ENCODE measurements at regions not wholly inside any gene's neighbourhood (a gene's known extent, or its start where the extent isn't known, plus 50 kb on each side); places are given as distances from the start of the nearest gene placed in this dataset.

- no peak for ATAC-seq
- H3K4me1 ChIP-seq: no peaks in the 10 kb centered on the region
Measured at GRCh38 chr12:73486256-73486655, 1051.4 kb upstream of the ATXN7L3B start.

DNA sequence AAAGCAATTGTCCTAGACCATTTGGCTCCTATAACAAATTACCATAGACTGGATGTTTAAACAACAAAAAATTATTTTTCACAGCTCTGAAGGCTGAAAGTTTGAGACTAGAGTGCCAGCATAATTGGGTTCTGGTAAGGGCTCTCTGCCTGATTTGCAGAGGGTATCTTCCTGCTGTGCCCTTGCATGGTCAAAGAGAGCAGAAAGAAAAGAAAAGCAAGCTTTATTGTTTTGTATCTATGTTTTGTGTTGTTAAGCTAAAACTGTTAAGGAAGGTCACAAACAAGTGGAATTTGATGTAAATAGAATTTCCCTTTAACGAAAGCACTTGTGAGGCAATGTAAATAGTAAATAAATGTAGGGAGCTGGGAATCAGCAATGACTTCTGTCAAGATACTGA, 1031.0 kb upstream of the ATXN7L3B start:
- CTCF ChIA-PET: no interaction called here
- no peak for DNase-seq (ENCODE audit: low read depth in 1 of 2, low spot score in 1 of 2)
- Histone ChIP-seq H3K27ac (no peak overlapping the region), H3K4me2 (no peak overlapping the region), H3K4me1 (no peaks in the 10 kb centered on the region), H3K9me3 (no peaks in the 10 kb centered on the region), H3K4me3 (no peak overlapping the region)
- POLR2A ChIA-PET: no interaction called here
- FAIRE-seq: no peak
- WGBS (ENCODE audit: missing lambda C conversion rate): 14% methylated on average over 1 of the region's 1 CpG
- TF ChIP-seq TP53 (CRISPR knock-in tag; IDR thresholded peaks at IDR 0.05): no peak
- TF ChIP-seq, protein P1, sequence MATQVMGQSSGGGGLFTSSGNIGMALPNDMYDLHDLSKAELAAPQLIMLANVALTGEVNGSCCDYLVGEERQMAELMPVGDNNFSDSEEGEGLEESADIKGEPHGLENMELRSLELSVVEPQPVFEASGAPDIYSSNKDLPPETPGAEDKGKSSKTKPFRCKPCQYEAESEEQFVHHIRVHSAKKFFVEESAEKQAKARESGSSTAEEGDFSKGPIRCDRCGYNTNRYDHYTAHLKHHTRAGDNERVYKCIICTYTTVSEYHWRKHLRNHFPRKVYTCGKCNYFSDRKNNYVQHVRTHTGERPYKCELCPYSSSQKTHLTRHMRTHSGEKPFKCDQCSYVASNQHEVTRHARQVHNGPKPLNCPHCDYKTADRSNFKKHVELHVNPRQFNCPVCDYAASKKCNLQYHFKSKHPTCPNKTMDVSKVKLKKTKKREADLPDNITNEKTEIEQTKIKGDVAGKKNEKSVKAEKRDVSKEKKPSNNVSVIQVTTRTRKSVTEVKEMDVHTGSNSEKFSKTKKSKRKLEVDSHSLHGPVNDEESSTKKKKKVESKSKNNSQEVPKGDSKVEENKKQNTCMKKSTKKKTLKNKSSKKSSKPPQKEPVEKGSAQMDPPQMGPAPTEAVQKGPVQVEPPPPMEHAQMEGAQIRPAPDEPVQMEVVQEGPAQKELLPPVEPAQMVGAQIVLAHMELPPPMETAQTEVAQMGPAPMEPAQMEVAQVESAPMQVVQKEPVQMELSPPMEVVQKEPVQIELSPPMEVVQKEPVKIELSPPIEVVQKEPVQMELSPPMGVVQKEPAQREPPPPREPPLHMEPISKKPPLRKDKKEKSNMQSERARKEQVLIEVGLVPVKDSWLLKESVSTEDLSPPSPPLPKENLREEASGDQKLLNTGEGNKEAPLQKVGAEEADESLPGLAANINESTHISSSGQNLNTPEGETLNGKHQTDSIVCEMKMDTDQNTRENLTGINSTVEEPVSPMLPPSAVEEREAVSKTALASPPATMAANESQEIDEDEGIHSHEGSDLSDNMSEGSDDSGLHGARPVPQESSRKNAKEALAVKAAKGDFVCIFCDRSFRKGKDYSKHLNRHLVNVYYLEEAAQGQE (IDR thresholded peaks at IDR 0.05): no peak
- TF ChIP-seq POLR2AphosphoS2 (conservative IDR thresholded peaks at IDR 0.05; ENCODE audit: low read length): no peak
- TF ChIP-seq, protein P2, sequence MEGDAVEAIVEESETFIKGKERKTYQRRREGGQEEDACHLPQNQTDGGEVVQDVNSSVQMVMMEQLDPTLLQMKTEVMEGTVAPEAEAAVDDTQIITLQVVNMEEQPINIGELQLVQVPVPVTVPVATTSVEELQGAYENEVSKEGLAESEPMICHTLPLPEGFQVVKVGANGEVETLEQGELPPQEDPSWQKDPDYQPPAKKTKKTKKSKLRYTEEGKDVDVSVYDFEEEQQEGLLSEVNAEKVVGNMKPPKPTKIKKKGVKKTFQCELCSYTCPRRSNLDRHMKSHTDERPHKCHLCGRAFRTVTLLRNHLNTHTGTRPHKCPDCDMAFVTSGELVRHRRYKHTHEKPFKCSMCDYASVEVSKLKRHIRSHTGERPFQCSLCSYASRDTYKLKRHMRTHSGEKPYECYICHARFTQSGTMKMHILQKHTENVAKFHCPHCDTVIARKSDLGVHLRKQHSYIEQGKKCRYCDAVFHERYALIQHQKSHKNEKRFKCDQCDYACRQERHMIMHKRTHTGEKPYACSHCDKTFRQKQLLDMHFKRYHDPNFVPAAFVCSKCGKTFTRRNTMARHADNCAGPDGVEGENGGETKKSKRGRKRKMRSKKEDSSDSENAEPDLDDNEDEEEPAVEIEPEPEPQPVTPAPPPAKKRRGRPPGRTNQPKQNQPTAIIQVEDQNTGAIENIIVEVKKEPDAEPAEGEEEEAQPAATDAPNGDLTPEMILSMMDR (IDR thresholded peaks at IDR 0.05): no peak
- TF ChIP-seq NR3C1 (IDR thresholded peaks at IDR 0.05): no peak
- TF ChIP-seq KDM1A (IDR thresholded peaks at IDR 0.05; ENCODE audit: low read depth): no peak
- TF ChIP-seq E2F6 (IDR thresholded peaks at IDR 0.05; ENCODE audit: borderline replicate concordance, low read depth): no peak
- TF ChIP-seq RNF2 (IDR thresholded peaks at IDR 0.05; ENCODE audit: borderline replicate concordance, low read depth): no peak
- TF ChIP-seq HOXA7 (CRISPR knock-in tag; IDR thresholded peaks at IDR 0.05): no peak
- no peak for TF ChIP-seq CBX2 (IDR thresholded peaks at IDR 0.05; ENCODE audit: borderline replicate concordance, low read depth)
- no peak for TF ChIP-seq EHMT2 (IDR thresholded peaks at IDR 0.05; ENCODE audit: low read depth)
- TF ChIP-seq GATA3 (IDR thresholded peaks at IDR 0.05; ENCODE audit: borderline replicate concordance): no peak
- TF ChIP-seq, protein P3, sequence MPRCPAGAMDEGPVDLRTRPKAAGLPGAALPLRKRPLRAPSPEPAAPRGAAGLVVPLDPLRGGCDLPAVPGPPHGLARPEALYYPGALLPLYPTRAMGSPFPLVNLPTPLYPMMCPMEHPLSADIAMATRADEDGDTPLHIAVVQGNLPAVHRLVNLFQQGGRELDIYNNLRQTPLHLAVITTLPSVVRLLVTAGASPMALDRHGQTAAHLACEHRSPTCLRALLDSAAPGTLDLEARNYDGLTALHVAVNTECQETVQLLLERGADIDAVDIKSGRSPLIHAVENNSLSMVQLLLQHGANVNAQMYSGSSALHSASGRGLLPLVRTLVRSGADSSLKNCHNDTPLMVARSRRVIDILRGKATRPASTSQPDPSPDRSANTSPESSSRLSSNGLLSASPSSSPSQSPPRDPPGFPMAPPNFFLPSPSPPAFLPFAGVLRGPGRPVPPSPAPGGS (IDR thresholded peaks at IDR 0.05): no peak
- no peak for TF ChIP-seq JUNB (IDR thresholded peaks at IDR 0.05)
- no peak for TF ChIP-seq FOSB (CRISPR knock-in tag; IDR thresholded peaks at IDR 0.05)
- TF ChIP-seq EHF (CRISPR knock-in tag; IDR thresholded peaks at IDR 0.05): no peak
- TF ChIP-seq SREBF2 (IDR thresholded peaks at IDR 0.05): no peak
- TF ChIP-seq, protein P4, sequence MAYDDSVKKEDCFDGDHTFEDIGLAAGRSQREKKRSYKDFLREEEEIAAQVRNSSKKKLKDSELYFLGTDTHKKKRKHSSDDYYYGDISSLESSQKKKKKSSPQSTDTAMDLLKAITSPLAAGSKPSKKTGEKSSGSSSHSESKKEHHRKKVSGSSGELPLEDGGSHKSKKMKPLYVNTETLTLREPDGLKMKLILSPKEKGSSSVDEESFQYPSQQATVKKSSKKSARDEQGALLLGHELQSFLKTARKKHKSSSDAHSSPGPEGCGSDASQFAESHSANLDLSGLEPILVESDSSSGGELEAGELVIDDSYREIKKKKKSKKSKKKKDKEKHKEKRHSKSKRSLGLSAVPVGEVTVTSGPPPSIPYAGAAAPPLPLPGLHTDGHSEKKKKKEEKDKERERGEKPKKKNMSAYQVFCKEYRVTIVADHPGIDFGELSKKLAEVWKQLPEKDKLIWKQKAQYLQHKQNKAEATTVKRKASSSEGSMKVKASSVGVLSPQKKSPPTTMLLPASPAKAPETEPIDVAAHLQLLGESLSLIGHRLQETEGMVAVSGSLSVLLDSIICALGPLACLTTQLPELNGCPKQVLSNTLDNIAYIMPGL (CRISPR knock-in tag; IDR thresholded peaks at IDR 0.05; ENCODE audit: borderline replicate concordance): no peak
- no peak for ATAC-seq

More at GRCh38 chr12:73486256-73486655, 1051.4 kb upstream of the ATXN7L3B start:
- DNase-seq (ENCODE audit: low read depth in 1 of 2, low spot score in 1 of 2): no peak
- H3K4me3 ChIP-seq: no peak overlapping the region
- H3K27ac ChIP-seq: no peak overlapping the region
- no peaks in the 10 kb centered on the region; the same call in 2 of the 3 replicates for H3K9me3 ChIP-seq
- no peak overlapping the region for H3K4me2 ChIP-seq
- POLR2A ChIA-PET: no interaction called here
- no peak for FAIRE-seq
- CTCF ChIA-PET: no interaction called here
- no peak for TF ChIP-seq CHD2 (IDR thresholded peaks at IDR 0.05; ENCODE audit: low read length, partially characterized antibody)
- no peak for TF ChIP-seq JUN (IDR thresholded peaks at IDR 0.05)
- no peak for TF ChIP-seq TFCP2L1 (CRISPR knock-in tag; IDR thresholded peaks at IDR 0.05)
- TF ChIP-seq, protein P3 (IDR thresholded peaks at IDR 0.05): no peak
- TF ChIP-seq, protein P4 (CRISPR knock-in tag; IDR thresholded peaks at IDR 0.05; ENCODE audit: borderline replicate concordance): no peak
- no peak for TF ChIP-seq FOSB (CRISPR knock-in tag; IDR thresholded peaks at IDR 0.05)
- TF ChIP-seq MYC (IDR thresholded peaks at IDR 0.05; ENCODE audit: borderline replicate concordance, low read length): no peak
- TF ChIP-seq TP53 (CRISPR knock-in tag; IDR thresholded peaks at IDR 0.05): no peak

Measured in A549 (cell line).